ENCODE measurements at regions not wholly inside any gene's neighbourhood (a gene's known extent, or its start where the extent isn't known, plus 50 kb on each side); places are given as distances from the start of the nearest gene placed in this dataset.

DNA sequence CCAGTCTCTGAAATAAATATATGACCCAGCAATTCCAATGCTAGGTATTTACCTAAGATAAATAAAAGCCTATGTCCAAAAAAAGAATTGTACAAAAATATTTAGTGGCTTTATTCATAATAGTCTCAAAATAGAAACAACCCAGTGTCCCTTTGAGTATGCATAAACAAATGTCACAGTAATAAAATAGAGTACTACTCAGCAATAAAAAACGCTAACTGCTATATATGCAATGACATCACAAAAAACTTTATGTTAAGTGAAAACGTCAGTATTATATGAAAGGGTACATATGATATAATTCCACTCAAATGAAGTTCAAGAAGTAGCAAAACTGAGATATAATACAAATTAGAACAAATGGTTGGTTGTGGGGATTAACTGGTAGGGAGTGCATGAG is 286.5 kb upstream of the MAN1A1 start:
- TF ChIP-seq, protein P1, sequence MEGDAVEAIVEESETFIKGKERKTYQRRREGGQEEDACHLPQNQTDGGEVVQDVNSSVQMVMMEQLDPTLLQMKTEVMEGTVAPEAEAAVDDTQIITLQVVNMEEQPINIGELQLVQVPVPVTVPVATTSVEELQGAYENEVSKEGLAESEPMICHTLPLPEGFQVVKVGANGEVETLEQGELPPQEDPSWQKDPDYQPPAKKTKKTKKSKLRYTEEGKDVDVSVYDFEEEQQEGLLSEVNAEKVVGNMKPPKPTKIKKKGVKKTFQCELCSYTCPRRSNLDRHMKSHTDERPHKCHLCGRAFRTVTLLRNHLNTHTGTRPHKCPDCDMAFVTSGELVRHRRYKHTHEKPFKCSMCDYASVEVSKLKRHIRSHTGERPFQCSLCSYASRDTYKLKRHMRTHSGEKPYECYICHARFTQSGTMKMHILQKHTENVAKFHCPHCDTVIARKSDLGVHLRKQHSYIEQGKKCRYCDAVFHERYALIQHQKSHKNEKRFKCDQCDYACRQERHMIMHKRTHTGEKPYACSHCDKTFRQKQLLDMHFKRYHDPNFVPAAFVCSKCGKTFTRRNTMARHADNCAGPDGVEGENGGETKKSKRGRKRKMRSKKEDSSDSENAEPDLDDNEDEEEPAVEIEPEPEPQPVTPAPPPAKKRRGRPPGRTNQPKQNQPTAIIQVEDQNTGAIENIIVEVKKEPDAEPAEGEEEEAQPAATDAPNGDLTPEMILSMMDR (conservative IDR thresholded peaks at IDR 0.05 in 1 of 2, IDR thresholded peaks at IDR 0.05 in 1 of 2; ENCODE audit: low read depth in 1 of 2, low read length in 2 of 2): no peak
- no peak for TF ChIP-seq EZH2 (IDR thresholded peaks at IDR 0.05; ENCODE audit: low read length, missing control alignments)
